ENCODE measurements at regions not wholly inside any gene's neighbourhood (a gene's known extent, or its start where the extent isn't known, plus 50 kb on each side); places are given as distances from the start of the nearest gene placed in this dataset.

DNA sequence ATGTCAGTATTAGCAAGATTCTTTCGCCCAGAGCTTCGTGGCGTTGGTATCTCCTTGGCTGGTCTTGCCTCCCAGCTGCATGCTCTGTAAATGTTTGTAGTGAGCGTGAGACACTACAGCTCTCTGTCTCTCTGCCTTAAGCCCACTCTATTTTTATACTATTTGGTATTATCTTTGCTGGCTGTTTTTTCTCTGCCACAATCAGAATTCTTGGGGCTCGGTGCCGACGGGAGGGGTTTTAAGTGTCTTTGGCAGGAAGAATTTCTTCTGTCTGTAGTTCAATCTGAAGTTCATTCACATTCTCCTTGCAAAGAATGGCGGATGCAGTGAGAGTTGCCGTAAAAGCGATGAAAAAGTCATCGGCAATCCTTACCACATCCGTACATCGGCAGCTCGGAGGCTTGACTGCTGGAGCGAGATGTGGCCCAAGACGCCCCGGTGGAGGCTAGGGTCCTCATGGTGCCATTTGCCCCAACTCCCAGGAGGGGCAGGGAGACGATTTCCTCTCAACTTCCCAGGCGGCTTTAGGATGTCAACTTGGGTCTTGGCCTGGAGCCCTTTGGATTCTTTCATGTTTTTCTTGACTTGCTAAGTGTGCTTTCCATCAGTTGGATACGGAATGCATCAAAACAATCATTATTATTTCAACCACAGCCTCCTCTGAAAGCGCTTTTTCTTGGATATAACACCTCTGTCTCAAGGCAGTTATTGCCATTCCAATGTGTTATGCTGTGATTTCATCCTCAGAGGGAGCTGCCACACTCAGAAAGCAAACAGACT is 132.3 kb upstream of the SDK2 start:
- H3K4me3 ChIP-seq (ENCODE audit: low read depth, low read length), result no peak overlapping the region
- no peak for DNase-seq (ENCODE audit: low read depth)
- TF ChIP-seq, protein P1, sequence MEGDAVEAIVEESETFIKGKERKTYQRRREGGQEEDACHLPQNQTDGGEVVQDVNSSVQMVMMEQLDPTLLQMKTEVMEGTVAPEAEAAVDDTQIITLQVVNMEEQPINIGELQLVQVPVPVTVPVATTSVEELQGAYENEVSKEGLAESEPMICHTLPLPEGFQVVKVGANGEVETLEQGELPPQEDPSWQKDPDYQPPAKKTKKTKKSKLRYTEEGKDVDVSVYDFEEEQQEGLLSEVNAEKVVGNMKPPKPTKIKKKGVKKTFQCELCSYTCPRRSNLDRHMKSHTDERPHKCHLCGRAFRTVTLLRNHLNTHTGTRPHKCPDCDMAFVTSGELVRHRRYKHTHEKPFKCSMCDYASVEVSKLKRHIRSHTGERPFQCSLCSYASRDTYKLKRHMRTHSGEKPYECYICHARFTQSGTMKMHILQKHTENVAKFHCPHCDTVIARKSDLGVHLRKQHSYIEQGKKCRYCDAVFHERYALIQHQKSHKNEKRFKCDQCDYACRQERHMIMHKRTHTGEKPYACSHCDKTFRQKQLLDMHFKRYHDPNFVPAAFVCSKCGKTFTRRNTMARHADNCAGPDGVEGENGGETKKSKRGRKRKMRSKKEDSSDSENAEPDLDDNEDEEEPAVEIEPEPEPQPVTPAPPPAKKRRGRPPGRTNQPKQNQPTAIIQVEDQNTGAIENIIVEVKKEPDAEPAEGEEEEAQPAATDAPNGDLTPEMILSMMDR (conservative IDR thresholded peaks at IDR 0.05; ENCODE audit: low read depth, low read length), result no peak

DNA sequence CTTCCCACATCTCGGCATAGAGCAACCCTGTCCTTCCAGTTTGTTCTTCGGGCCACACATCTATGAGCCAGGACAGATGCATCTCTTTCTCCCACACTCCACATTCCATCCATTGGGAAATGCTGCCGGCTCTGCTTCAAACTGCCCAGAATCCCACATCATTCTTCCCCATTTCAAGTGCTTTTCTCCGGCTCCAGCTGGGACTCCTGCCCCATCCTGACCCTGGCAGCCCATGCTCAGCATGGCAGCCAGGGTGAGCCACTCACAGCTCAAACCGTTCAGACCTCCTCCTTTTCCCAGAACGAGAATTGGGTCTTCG is 132.8 kb upstream of the SDK2 start:
- DNase-seq (ENCODE audit: low read depth), result no peak
- TF ChIP-seq, protein P1 (conservative IDR thresholded peaks at IDR 0.05; ENCODE audit: low read depth, low read length), result no peak
- no peak overlapping the region for H3K4me3 ChIP-seq (ENCODE audit: low read depth, low read length)

DNA sequence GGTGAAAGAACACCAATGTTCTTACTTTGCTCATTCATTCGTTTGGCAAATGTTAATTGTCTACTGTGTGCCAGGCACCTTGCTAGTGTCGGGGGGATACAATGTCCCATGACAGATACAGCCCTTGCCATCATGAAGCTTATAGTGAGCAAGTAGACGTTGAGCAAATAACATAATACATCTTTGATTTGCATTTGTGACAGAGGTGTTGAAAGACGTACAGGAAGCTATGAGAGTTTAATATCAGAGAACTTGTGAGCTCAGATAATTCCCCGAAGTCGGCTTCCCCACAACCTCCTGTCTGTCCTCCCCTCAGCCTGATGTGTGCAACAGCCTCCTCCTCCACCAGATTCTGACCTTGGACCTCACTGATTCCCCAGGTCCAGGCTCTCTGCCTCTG is 138.0 kb upstream of the SDK2 start:
- TF ChIP-seq, protein P1 (conservative IDR thresholded peaks at IDR 0.05; ENCODE audit: low read depth, low read length), result no peak
- DNase-seq (ENCODE audit: low read depth), result no peak
- no peak overlapping the region for H3K4me3 ChIP-seq (ENCODE audit: low read depth, low read length)

DNA sequence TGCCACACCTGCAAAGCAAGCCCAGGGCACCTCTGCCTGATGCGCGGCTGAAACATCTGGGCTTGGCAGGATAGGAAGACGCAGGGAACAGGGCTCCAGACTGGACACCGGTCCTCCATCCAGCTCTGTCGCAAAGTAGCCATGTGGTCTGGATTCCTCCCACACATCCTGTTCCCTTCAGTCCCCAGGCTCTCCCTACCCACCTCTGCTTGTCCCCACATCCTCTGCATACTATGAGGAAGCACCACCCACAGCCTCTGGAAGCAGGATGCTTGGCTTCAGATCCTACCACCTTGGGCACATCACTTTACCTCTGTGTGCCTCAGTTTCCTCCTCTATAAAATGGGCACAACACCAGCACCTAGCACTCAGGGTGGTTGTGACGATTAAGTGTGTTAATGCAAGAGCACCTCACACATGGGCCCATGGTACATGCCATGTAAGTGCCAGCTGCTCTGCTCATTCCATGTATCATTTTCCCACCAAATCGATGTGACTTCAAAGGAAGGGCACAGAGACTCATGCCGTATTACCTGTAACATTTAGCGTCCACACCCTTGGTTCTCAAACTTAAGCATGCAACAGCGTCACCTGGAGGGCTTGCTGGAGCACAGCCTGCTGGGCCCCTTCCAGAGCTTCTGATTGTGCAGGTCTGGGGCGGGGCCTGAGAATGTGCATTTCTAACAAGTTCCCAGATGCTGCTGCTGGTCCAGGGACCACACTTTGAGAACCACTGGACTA is 138.6 kb upstream of the SDK2 start:
- no peak overlapping the region for H3K4me3 ChIP-seq (ENCODE audit: low read depth, low read length)
- DNase-seq (ENCODE audit: low read depth), result no peak
- TF ChIP-seq, protein P1 (conservative IDR thresholded peaks at IDR 0.05; ENCODE audit: low read depth, low read length), result no peak

DNA sequence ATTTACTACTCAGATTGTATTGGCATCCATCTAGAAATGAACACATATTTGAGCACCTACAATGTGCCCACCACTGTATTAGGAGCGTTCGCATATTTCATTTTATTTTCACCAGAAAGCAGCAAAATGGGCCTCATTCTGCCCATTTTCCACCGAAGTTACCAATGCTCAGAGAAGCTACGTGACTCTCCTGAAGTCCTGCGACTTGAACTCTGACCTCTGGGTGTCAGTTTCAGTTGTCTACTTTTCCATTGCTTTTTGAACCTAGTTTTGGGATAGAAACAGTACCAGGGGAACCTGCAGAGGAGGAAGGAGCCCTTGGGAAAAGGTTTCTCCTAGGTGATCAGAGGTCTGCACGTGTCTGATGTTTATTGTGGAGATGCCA is 139.1 kb upstream of the SDK2 start:
- DNase-seq (ENCODE audit: low read depth), result no peak
- TF ChIP-seq, protein P1 (conservative IDR thresholded peaks at IDR 0.05; ENCODE audit: low read depth, low read length), result no peak
- no peak overlapping the region for H3K4me3 ChIP-seq (ENCODE audit: low read depth, low read length)

DNA sequence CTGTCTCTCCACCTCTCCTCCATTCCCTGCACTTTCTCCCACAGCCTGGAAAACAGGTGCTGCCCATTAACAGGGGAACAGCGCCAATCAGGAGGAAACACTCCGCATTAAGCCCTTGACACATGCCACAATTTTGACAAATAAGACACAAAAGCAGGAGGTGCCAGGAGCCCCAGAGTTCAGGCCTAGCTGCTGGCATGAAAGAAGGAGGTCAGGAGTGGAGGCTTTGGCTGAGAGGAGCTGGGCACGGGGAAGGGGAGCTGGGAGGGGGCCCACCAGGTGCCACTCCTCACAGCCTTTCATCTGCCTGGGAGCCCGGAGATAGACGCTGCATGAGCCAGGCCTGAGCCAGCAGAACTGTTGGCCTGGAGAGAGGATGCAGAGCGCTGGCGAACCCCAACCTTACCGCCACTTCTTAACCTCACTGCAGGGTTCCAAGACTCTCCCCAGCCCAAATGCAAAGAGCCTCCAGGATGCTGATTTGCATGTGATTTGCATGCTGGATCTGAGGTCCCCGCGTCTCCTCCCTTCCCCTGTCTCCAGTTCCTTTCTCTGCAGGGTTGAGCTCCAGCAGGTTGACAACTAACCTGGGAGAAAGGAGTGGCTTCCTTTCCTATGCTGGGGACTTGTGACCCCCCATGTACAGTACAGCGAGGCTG is 139.8 kb upstream of the SDK2 start:
- no peak for DNase-seq (ENCODE audit: low read depth)
- TF ChIP-seq, protein P1 (conservative IDR thresholded peaks at IDR 0.05; ENCODE audit: low read depth, low read length), result no peak
- no peak overlapping the region for H3K4me3 ChIP-seq (ENCODE audit: low read depth, low read length)
